IgD-negative memory B cell (primary cell): ENCODE measurements at regions not wholly inside any gene's neighbourhood (a gene's known extent, or its start where the extent isn't known, plus 50 kb on each side); places are given as distances from the start of the nearest gene placed in this dataset.

Experiments used
- H3K27ac Mint-ChIP-seq, 3 donors: one replicate each; pipeline ENCODE4 v1.8.0; 2020 to 2022; ENCODE audit warnings: mild to moderate bottlenecking in 3 of 3, mixed read lengths in 3 of 3, moderate library complexity in 1 of 3
- H3K27me3 Mint-ChIP-seq: one replicate; pipeline ENCODE4 v1.8.0; 2021; ENCODE audit warnings: mixed read lengths
- H3K36me3 Mint-ChIP-seq: one replicate; pipeline ENCODE4 v1.8.0; 2020; ENCODE audit warnings: mild to moderate bottlenecking, mixed read lengths
- H3K4me1 Mint-ChIP-seq, 3 donors: one replicate each; pipeline ENCODE4 v1.8.0; 2020 to 2022; ENCODE audit warnings: mixed read lengths in 3 of 3, mild to moderate bottlenecking in 1 of 3
- H3K4me3 Mint-ChIP-seq, 4 donors: one replicate each; pipeline ENCODE4 v1.8.0; 2020 to 2022; ENCODE audit warnings: mild to moderate bottlenecking in 4 of 4, mixed read lengths in 4 of 4, moderate library complexity in 3 of 4
- H3K9me3 Mint-ChIP-seq, 3 donors: one replicate each; pipeline ENCODE4 v1.8.0; 2020 to 2021; ENCODE audit warnings: mixed read lengths in 3 of 3, mild to moderate bottlenecking in 1 of 3

DNA sequence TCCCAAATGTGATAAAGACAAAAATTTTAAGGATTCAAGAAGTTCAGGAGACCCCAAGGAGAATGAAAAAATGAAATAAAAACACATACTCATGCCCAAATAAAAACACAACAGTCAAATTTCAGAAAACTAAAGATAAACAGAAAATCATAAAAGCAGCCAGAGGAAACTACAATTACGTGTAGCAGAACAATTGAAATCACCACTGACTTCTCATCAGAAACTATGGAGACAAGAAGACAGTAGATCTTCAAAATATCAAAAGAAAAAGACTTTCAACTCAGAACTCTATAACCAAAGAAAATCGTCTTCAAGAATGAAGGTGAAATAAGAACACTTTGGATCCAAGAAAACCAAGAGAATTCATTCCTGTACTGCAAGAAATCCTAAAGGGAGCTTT, 54.9 kb downstream of the DIO3 start:
- H3K4me3 Mint-ChIP-seq = no peak overlapping the region
- no peaks in the 10 kb centered on the region for H3K4me1 Mint-ChIP-seq
- H3K27ac Mint-ChIP-seq = no peak overlapping the region
- no peaks in the 10 kb centered on the region for H3K36me3 Mint-ChIP-seq
- H3K9me3 Mint-ChIP-seq = peaks cover 0 to 2% (median 0%) of the 10 kb centered on the region in 3 donors
- peaks cover 13% of the 10 kb centered on the region for H3K27me3 Mint-ChIP-seq

DNA sequence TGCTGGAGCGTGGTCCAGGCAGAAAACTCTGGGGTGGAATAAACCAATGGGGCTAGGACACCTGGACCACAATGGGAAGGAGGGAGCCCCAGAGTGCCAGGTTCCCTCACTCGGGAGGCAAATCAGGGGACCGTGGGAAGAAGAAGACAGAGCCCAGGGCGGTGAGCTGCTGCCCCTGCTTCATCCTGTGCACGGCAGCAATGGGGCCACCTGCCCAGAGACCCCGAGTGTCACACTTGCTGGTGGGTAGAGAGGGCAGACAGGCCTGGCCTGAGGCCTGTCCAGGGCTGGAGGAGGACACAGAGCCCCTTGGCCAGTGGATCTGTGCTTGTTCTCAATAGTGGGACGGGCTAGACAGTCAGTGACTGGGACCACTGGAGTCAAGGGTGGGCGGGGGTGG, 58.2 kb downstream of the DIO3 start:
- H3K36me3 Mint-ChIP-seq = no peaks in the 10 kb centered on the region
- no peaks in the 10 kb centered on the region for H3K4me1 Mint-ChIP-seq
- H3K9me3 Mint-ChIP-seq = peaks cover 0 to 2% (median 0%) of the 10 kb centered on the region in 3 donors
- H3K27me3 Mint-ChIP-seq = peaks cover 11% of the 10 kb centered on the region
- H3K4me3 Mint-ChIP-seq = no peak overlapping the region
- H3K27ac Mint-ChIP-seq = no peak overlapping the region

DNA sequence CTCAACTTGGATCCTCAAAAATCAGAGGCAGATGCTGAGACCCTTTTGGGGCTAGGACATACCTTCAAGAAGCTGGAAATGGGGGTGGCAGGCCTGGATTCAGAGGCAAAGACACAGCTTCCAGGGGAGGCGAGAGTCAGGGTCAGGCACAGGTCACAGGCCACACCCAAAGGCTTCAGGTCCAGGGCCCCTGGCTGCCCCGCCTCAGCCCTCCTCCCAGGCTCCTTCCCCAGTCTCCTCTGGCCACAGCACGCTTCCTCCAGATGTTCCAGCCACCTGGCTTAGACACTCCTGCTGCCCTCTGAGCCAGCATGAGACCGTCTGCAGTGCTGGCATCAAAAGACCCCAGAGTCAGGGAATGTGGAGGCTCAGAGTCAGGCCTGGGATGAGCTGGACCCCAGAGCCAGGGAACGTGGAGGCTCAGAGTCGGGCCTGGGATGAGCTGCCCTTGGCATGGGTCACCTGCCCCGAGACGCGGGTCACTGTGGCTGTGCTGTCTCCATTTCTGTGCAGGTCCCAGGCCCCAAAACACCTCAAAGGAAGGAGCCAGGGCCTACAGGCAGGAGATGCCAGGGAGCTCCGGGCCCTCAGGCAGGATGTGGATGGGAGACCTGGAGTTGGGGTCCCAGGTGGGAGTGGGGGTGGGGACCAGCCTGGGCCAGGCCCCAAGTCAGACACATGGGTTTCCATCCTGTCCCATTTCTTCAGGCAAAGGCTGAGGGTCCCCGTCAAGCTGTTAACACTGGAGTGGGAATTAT, 58.9 kb downstream of the DIO3 start:
- H3K27ac Mint-ChIP-seq = no peak overlapping the region
- no peak overlapping the region for H3K4me3 Mint-ChIP-seq
- peaks cover 11% of the 10 kb centered on the region for H3K27me3 Mint-ChIP-seq
- H3K4me1 Mint-ChIP-seq = no peaks in the 10 kb centered on the region
- peaks cover 0 to 2% (median 0%) of the 10 kb centered on the region in 3 donors for H3K9me3 Mint-ChIP-seq
- no peaks in the 10 kb centered on the region for H3K36me3 Mint-ChIP-seq

DNA sequence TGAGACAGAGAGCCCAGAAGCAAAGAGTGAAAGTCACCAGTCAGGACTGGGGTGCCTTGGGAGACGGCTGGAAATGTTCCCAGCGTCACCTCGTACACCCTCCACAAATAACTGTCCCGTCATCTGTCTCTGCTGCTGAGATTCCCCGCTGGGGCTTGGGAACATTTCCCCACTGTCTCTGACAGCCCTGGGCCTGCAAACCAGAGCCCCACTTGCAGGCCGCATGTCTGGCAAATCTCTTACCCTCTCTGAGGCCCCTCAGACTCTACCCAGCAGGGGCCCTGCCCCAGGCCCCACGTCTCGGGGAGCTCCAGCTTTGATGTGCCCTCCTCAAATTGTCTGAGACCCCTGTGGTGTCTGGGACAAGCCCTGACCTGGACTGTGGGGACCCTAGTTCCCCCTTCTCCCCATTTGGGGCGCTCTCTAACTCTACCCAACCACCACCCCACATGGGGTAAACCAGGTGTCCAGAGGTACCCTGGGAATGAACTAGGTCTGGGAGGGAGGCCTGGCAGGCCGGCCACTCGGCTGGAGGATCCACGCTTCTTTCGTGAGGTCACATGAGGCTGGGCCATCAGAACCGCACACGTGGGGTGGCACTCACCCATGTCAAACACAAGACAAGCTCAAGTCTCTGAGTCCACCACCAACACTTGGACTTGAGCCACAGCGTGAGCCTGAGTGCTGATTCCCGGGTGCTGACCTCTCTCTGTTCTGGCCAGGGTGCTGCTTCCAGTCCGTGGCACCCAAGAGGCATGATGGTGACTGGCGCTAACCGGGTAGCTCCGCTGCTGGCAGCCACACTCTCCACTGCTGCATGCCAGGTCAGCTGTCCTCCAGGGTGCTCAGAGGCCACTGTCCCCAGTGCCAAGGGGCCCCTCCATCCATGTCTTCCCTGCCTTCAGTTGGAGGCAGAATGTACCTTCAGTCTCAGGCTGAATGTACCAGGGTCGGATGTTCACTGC, 59.8 kb downstream of the DIO3 start:
- Mint-ChIP-seq H3K27me3 (peaks cover 11% of the 10 kb centered on the region), H3K4me3 (no peak overlapping the region), H3K27ac (no peak overlapping the region), H3K9me3 (no peaks in the 10 kb centered on the region), H3K36me3 (no peaks in the 10 kb centered on the region), H3K4me1 (no peaks in the 10 kb centered on the region)

DNA sequence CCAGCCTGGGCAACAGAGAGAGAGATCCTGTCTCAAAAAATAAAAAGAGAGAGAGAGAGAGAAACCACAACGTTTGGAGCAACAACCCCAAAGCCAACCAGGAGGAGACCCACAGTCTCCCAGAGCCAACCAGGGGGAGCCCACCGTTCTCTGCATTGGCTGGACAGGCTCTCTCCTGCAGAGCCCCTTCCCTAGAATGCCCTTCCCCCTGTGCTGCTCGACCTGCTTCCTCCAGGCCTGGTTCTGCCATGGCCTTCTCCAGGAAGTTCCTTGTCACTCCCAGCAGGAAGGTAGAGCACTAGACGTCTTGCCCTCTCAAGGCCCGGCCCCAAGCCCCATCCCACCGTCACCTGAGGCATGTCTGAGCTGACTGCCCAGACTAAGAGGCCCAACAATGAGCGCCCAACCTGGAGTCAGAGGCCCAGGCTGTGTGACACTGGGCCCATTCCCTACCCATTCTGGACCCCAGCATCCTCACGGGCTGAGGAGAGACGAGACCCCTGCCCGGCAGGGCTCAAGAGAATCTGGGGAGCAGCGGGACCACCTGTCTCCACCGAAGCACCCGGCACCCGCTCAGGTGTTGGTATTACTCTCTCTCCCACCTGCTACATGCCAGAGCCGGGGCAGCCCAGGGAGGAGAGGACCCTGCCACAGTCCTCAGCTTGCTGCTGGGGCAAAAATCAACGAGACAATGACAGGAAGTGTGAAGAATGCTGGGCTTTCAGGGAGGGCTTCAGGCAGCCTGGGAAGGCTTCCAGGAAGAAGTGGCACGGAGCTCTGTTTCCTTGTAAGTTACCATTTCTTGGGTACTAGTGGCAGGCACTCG, 61.2 kb downstream of the DIO3 start:
- no peak overlapping the region for H3K27ac Mint-ChIP-seq

DNA sequence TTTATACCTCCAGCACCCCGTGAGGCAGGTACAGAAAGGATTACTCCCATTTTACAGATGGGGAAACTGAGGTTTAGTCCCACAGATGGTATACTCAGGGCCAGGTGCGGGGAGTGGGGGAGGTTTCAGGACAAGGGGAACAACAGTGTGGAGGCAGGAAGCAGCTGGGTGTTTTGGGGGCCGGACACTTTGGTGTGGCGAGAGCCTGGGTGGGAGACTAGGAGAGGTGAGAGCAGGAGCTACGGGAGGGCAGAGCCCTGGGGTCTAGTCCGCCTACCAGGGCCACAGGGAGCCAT, 61.7 kb downstream of the DIO3 start:
- Mint-ChIP-seq H3K27me3 (peaks cover 11% of the 10 kb centered on the region), H3K36me3 (no peaks in the 10 kb centered on the region), H3K27ac (no peak overlapping the region), H3K4me1 (peaks cover 0 to 2% (median 2%) of the 10 kb centered on the region in 3 donors), H3K4me3 (peak overlapping the region in 1 of 4 donors; percentile 65), H3K9me3 (no peaks in the 10 kb centered on the region)

More for the DNA sequence above, 61.2 kb downstream of the DIO3 start:
- Mint-ChIP-seq H3K9me3 (no peaks in the 10 kb centered on the region), H3K4me3 (no peak overlapping the region), H3K36me3 (no peaks in the 10 kb centered on the region), H3K4me1 (peaks cover 0 to 1% (median 0%) of the 10 kb centered on the region in 3 donors), H3K27me3 (peaks cover 11% of the 10 kb centered on the region)

DNA sequence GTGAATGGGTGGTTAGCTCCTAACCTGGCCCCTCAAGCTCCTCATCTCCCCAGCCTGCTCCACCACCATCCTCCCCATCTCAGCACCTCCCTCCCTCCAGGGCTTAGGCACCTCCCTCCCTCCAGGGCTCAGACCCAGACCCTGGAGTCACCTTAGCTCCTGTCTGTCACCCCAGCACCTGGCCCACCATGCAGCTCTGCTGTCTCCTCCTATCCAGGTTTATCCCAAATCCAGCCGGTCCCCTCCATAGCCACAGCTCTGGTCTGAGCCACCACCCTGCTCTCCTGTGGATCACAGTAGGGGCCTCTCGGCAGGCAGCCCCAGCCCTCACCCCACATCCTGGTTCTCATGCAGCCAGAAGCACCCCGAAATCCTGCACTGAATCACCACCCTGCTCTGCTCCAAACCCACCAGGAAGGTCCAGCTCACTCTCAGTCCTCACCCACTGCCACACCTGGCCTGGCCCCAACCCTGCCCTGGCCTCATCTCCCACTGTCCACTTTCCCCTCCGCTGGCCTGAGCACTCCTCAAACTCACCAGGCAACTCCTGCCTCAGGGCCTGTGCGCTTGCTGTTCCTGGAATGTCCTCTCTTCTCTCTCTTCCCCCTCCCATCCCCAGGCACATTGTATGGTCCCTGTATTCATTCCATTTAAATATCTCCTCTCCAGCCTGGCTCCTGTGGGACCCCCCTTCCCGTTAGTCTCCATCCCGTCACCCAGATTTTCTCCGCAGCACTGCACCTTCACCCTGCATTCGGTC, 62.6 kb downstream of the DIO3 start:
- peaks cover 0 to 3% (median 2%) of the 10 kb centered on the region in 3 donors for H3K4me1 Mint-ChIP-seq
- H3K27me3 Mint-ChIP-seq = peaks cover 11% of the 10 kb centered on the region
- no peak overlapping the region for H3K4me3 Mint-ChIP-seq
- no peaks in the 10 kb centered on the region for H3K36me3 Mint-ChIP-seq
- no peak overlapping the region for H3K27ac Mint-ChIP-seq
- no peaks in the 10 kb centered on the region for H3K9me3 Mint-ChIP-seq

DNA sequence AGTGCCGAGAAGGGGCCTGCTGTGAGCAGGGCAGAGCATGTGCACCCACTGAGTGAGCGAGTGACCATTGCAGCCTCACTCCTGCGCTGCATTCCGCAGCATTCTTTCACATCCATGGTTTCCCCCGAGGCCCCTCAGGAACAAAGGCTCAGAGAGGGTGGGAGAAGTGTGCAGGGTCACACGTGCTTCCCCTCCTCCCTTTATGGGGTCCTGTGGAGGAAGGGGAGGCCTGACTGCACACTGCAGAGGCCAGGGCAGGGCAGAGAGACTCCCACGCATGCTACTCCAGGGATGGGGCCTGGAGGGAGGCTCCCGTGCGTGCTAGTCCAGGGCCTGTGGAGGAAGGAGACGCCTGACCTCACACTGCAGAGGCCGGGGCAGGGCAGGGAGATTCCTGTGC, 63.2 kb downstream of the DIO3 start:
- Mint-ChIP-seq H3K27ac (no peak overlapping the region), H3K4me1 (peaks cover 0 to 3% (median 2%) of the 10 kb centered on the region in 3 donors), H3K4me3 (no peak overlapping the region), H3K36me3 (no peaks in the 10 kb centered on the region), H3K9me3 (no peaks in the 10 kb centered on the region), H3K27me3 (peaks cover 7% of the 10 kb centered on the region)

DNA sequence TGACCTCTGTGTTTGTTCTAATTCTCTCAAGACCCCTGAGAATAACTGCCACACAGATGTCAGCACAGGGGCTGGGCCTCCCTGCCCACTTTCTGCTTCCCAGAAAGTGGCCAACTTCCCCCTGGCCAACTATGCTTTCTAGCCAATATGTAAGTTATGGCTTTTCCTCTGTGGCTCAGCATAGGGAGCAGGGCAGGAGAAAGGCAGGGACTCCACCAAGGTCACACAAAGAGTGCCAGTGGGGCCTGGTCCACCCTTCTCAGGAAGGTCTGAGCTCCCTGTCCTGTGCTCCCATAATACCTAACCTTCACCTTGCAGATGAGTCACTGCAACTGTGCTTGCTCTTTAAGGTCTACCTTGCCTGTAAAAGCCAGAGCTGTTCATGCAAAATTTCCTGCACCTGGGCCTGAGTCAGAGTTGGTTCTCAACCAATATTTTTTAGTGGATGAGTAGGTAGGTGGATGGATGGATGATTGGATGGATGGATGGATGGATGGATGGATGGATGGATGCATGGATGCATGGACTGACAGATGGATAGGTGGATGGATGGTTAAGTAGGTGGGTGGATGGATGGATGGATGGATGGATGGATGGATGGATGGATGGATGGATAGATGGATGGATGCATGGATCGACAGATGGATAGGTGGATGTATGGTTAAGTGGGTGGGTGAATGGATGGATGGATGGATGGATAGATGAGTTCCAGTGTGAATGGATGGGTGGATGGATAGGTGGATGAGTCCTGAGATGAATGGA, 64.2 kb downstream of the DIO3 start:
- H3K4me1 Mint-ChIP-seq = peaks cover 0 to 3% (median 2%) of the 10 kb centered on the region in 3 donors
- no peak overlapping the region for H3K27ac Mint-ChIP-seq
- H3K9me3 Mint-ChIP-seq = no peaks in the 10 kb centered on the region
- H3K27me3 Mint-ChIP-seq = peaks cover 9% of the 10 kb centered on the region
- H3K36me3 Mint-ChIP-seq = no peaks in the 10 kb centered on the region
- H3K4me3 Mint-ChIP-seq = no peak overlapping the region

DNA sequence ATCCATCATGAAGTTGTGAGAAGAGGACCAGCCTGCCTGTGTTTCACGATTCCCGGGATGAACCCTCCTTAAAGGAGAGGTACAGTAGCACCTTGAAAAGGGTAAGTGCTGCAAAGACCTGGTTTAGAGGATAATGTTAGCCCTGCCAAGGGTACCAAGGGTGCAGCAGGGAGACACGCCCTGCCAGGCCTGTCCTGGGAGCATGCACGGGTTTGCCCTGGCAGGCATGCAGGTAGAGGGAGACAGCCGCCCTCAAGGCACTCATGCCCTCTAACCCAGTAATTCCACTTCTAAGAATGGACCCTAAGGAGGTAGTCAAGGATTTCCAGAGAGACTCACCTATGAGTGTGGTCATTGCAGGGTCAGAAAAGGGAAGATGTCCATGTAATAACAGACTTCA, 65.0 kb downstream of the DIO3 start:
- no peaks in the 10 kb centered on the region for H3K36me3 Mint-ChIP-seq
- no peak overlapping the region for H3K4me3 Mint-ChIP-seq
- peaks cover 0 to 3% (median 2%) of the 10 kb centered on the region in 3 donors for H3K4me1 Mint-ChIP-seq
- H3K27ac Mint-ChIP-seq = no peak overlapping the region
- H3K9me3 Mint-ChIP-seq = no peaks in the 10 kb centered on the region
- peaks cover 9% of the 10 kb centered on the region for H3K27me3 Mint-ChIP-seq

DNA sequence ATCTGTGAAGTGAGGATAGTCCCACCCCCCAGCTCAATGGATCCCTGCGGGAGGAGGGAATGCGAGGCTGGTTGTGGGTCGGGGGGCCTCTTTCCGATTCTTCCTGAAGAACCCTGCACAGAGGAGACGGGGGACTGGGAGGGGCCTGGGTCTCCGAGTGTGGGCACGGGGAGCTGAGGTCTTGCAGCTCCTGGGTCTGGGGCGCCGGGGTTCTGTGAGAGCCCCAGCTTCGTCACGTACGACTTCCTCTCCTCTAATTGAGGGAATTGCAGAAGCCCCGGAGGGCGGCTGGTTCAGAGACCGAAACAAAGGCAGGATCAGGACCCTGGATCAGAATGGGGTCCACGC, 66.6 kb downstream of the DIO3 start:
- Mint-ChIP-seq H3K4me3 (no peak overlapping the region), H3K36me3 (peaks cover 1% of the 10 kb centered on the region), H3K4me1 (peaks cover 0 to 3% (median 2%) of the 10 kb centered on the region in 3 donors), H3K9me3 (no peaks in the 10 kb centered on the region), H3K27me3 (peaks cover 11% of the 10 kb centered on the region), H3K27ac (no peak overlapping the region)

DNA sequence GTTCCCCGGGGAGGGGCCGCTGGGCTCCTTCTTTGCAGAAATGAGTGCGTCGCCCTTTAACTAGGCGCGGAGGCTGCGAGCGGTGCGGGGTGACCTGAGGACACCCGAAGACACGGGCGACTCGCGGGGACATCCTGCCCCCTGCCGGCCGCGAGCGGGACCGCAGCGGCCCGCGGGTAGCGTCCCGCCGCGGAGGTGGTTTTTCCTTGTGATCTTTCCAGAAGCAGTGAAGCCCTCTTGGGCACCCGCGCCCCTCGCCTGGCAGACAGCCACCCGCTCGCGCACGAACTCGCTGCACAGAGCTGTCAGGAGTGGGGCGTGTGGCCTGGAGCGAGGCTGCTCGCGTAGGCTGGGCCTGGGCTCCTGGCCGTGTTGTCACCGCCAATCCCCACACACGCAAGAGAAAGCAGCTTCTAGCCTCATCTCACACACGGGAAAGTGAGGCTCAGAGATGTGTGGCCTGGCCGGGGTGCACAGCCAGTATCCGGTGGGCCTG, 67.2 kb downstream of the DIO3 start:
- Mint-ChIP-seq H3K4me1 (peaks cover 0 to 3% (median 2%) of the 10 kb centered on the region in 3 donors), H3K27ac (no peak overlapping the region), H3K27me3 (peaks cover 10% of the 10 kb centered on the region), H3K9me3 (no peaks in the 10 kb centered on the region), H3K4me3 (peak overlapping the region in 1 of 4 donors; percentile 73), H3K36me3 (peaks cover 1% of the 10 kb centered on the region)

DNA sequence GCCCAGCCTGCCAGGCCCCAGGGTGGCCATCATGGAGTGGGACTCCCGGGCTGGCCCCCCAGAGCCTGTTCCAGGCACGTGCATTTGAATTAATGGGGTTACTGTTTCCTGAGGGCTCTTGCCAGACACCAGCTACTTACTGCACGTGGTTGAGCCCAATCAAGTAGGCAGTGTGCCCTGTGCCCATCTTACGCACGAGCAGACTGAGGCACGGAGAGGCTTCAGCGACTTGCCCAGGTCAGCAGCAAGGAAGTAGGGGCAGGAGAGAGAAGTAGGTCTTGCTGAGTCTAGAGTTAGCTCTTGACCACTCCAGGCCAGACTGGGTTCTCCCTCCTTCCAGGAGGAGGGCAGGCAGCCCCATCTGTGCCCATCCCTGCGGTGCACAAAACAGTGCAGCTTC, 67.7 kb downstream of the DIO3 start:
- Mint-ChIP-seq H3K4me3 (no peak overlapping the region), H3K27me3 (peaks cover 5% of the 10 kb centered on the region), H3K9me3 (no peaks in the 10 kb centered on the region), H3K4me1 (peaks cover 0 to 3% (median 2%) of the 10 kb centered on the region in 3 donors), H3K27ac (no peak overlapping the region), H3K36me3 (peaks cover 1% of the 10 kb centered on the region)
